ENCODE measurements at regions not wholly inside any gene's neighbourhood (a gene's known extent, or its start where the extent isn't known, plus 50 kb on each side); places are given as distances from the start of the nearest gene placed in this dataset.

- Histone ChIP-seq H4K20me1 (no peaks in the 10 kb centered on the region), H3K4me1 (peaks cover 0 to 33% (median 0%) of the 10 kb centered on the region in 10 experiments; a peak in 4 of 20 replicates), H3K27ac (peak overlapping the region in 2 of 11 experiments; percentile 1 to 34; a peak in 3 of 22 replicates), H3K36me3 (no peaks in the 10 kb centered on the region), H3K9me3 (replicated peaks in 1 of 11) (peaks cover 0 to 5% (median 0%) of the 10 kb centered on the region in 11 experiments; a peak in 1 of 22 replicates), H3K4me2 (peak overlapping the region in 2 of 11 experiments; percentile 47 to 69; a peak in 4 of 22 replicates), H3K9ac (peak overlapping the region in 1 of 11 experiments; percentile 4; a peak in 1 of 22 replicates), H3K4me3 (no peak overlapping the region), H3K27me3 (no peaks in the 10 kb centered on the region)
- no peak for TF ChIP-seq Cebpa-rat (IDR thresholded peaks at IDR 0.05)
These were observed 182.2 kb downstream of the RSL24D1 start for GRCh38 chr15:55014391-55015092.

- peaks cover 0 to 9% (median 1%) of the 10 kb centered on the region in 11 experiments; a peak in 6 of 22 replicates for H3K9me3 ChIP-seq (replicated peaks in 1 of 11)
- no peak overlapping the region for H3K4me3 ChIP-seq
- H3K9ac ChIP-seq = no peak overlapping the region
- no peaks in the 10 kb centered on the region for H3K27me3 ChIP-seq
- no peak for TF ChIP-seq Cebpa-rat (IDR thresholded peaks at IDR 0.05)
- peak overlapping the region in 3 of 11 experiments; percentile 16 to 70 (median 54); a peak in 4 of 22 replicates for H3K4me2 ChIP-seq
- H4K20me1 ChIP-seq = no peaks in the 10 kb centered on the region
- peak overlapping the region in 2 of 11 experiments; percentile 1 to 54; a peak in 2 of 22 replicates for H3K27ac ChIP-seq
- H3K36me3 ChIP-seq = no peaks in the 10 kb centered on the region
- peaks cover 0 to 25% (median 2%) of the 10 kb centered on the region in 10 experiments; a peak in 9 of 20 replicates for H3K4me1 ChIP-seq
These were observed 188.3 kb downstream of the RSL24D1 start for GRCh38 chr15:55008421-55008820.

- Histone ChIP-seq H4K20me1 (no peaks in the 10 kb centered on the region), H3K9ac (no peak overlapping the region), H3K27me3 (no peaks in the 10 kb centered on the region), H3K27ac (peak overlapping the region in 3 of 11 experiments; percentile 1 to 54 (median 29); a peak in 3 of 22 replicates), H3K36me3 (no peaks in the 10 kb centered on the region), H3K4me3 (no peak overlapping the region), H3K4me1 (peaks cover 0 to 24% (median 2%) of the 10 kb centered on the region in 10 experiments; a peak in 9 of 20 replicates), H3K4me2 (peak overlapping the region in 5 of 11 experiments; percentile 8 to 70 (median 25); a peak in 8 of 22 replicates), H3K9me3 (replicated peaks in 1 of 11) (peaks cover 5 to 13% (median 10%) of the 10 kb centered on the region in 11 experiments; a peak in 20 of 22 replicates)
- TF ChIP-seq Cebpa-rat (IDR thresholded peaks at IDR 0.05) = no peak
These were observed 189.2 kb downstream of the RSL24D1 start for GRCh38 chr15:55007561-55007960.

DNA sequence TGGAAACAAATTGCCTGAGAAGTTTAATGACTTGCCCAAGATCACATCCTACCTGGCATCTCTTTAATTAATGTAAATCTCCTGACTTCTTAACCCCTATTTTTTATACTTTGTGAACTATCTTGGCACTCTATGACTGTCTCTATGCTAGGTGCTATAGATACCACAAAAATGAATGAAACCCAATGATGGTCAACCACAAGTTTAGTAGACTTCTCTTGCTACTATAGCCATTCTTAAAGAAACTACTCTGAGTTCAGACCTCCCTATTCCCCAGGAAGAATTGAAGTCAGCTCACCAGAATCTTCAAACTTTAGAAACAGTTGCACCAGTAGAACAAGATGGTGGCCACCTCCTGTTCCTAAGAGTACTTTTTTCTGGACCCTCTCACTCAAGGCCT lies 191.1 kb downstream of the RSL24D1 start:
- TF ChIP-seq Cebpa-rat (IDR thresholded peaks at IDR 0.05) = no peak
- Histone ChIP-seq H3K27me3 (no peaks in the 10 kb centered on the region), H3K4me3 (no peak overlapping the region), H3K4me1 (peaks cover 0 to 24% (median 2%) of the 10 kb centered on the region in 10 experiments; a peak in 9 of 20 replicates), H3K9ac (no peak overlapping the region), H3K36me3 (no peaks in the 10 kb centered on the region), H3K4me2 (no peak overlapping the region), H3K27ac (no peak overlapping the region), H4K20me1 (no peaks in the 10 kb centered on the region), H3K9me3 (replicated peaks in 1 of 11) (peaks cover 12 to 23% (median 20%) of the 10 kb centered on the region in 11 experiments; a peak in 20 of 22 replicates)

GRCh38 chr15:55003965-55004873 lies 192.5 kb downstream of the RSL24D1 start:
- TF ChIP-seq Cebpa-rat (IDR thresholded peaks at IDR 0.05) = no peak
- no peak overlapping the region for H3K4me3 ChIP-seq
- H3K27ac ChIP-seq = no peak overlapping the region
- H3K4me1 ChIP-seq = peaks cover 0 to 24% (median 2%) of the 10 kb centered on the region in 10 experiments; a peak in 9 of 20 replicates
- H3K27me3 ChIP-seq = no peaks in the 10 kb centered on the region
- no peaks in the 10 kb centered on the region for H3K36me3 ChIP-seq
- no peak overlapping the region for H3K9ac ChIP-seq
- no peaks in the 10 kb centered on the region for H4K20me1 ChIP-seq
- no peak overlapping the region for H3K4me2 ChIP-seq
- peaks cover 12 to 23% (median 20%) of the 10 kb centered on the region in 11 experiments; a peak in 20 of 22 replicates for H3K9me3 ChIP-seq (replicated peaks in 1 of 11)

- TF ChIP-seq Cebpa-rat (IDR thresholded peaks at IDR 0.05) = no peak
- Histone ChIP-seq H3K9ac (no peak overlapping the region), H3K27me3 (no peaks in the 10 kb centered on the region), H3K27ac (no peak overlapping the region), H4K20me1 (no peaks in the 10 kb centered on the region), H3K36me3 (no peaks in the 10 kb centered on the region), H3K9me3 (replicated peaks in 1 of 11) (peaks cover 12 to 22% (median 18%) of the 10 kb centered on the region in 11 experiments; a peak in 20 of 22 replicates), H3K4me1 (peaks cover 0 to 13% (median 0%) of the 10 kb centered on the region in 10 experiments; a peak in 4 of 20 replicates), H3K4me3 (no peak overlapping the region), H3K4me2 (no peak overlapping the region)
These were observed 198.1 kb downstream of the RSL24D1 start for GRCh38 chr15:54998661-54999060.

GRCh38 chr15:54990793-54991192 lies 205.9 kb downstream of the RSL24D1 start:
- no peaks in the 10 kb centered on the region for H4K20me1 ChIP-seq
- no peaks in the 10 kb centered on the region for H3K27me3 ChIP-seq
- H3K27ac ChIP-seq = no peak overlapping the region
- H3K9ac ChIP-seq = no peak overlapping the region
- peaks cover 0 to 5% (median 0%) of the 10 kb centered on the region in 11 experiments; a peak in 1 of 22 replicates for H3K9me3 ChIP-seq (replicated peaks in 1 of 11)
- no peak overlapping the region for H3K4me2 ChIP-seq
- H3K4me3 ChIP-seq = no peak overlapping the region
- H3K4me1 ChIP-seq = peaks cover 0 to 13% (median 0%) of the 10 kb centered on the region in 10 experiments; a peak in 4 of 20 replicates
- TF ChIP-seq Cebpa-rat (IDR thresholded peaks at IDR 0.05) = no peak
- H3K36me3 ChIP-seq = no peaks in the 10 kb centered on the region

- H3K27me3 ChIP-seq = no peaks in the 10 kb centered on the region
- H3K9me3 ChIP-seq (replicated peaks in 1 of 11) = peaks cover 0 to 5% (median 0%) of the 10 kb centered on the region in 11 experiments; a peak in 1 of 22 replicates
- H3K4me3 ChIP-seq = no peak overlapping the region
- no peaks in the 10 kb centered on the region for H3K36me3 ChIP-seq
- no peak overlapping the region for H3K9ac ChIP-seq
- no peak overlapping the region for H3K27ac ChIP-seq
- TF ChIP-seq Cebpa-rat (IDR thresholded peaks at IDR 0.05) = no peak
- H3K4me1 ChIP-seq = no peaks in the 10 kb centered on the region
- H3K4me2 ChIP-seq = no peak overlapping the region
- H4K20me1 ChIP-seq = no peaks in the 10 kb centered on the region
These were observed 208.9 kb downstream of the RSL24D1 start for GRCh38 chr15:54987881-54988280.

- Histone ChIP-seq H3K36me3 (no peaks in the 10 kb centered on the region), H4K20me1 (no peaks in the 10 kb centered on the region), H3K4me1 (no peaks in the 10 kb centered on the region), H3K4me3 (no peak overlapping the region), H3K4me2 (no peak overlapping the region), H3K27ac (no peak overlapping the region), H3K27me3 (no peaks in the 10 kb centered on the region), H3K9me3 (replicated peaks in 1 of 11) (no peaks in the 10 kb centered on the region), H3K9ac (no peak overlapping the region)
- TF ChIP-seq Cebpa-rat (IDR thresholded peaks at IDR 0.05) = no peak
These were observed 216.8 kb downstream of the RSL24D1 start for GRCh38 chr15:54979964-54980363.
